T-cell (primary cell): ENCODE measurements at regions not wholly inside any gene's neighbourhood (a gene's known extent, or its start where the extent isn't known, plus 50 kb on each side); places are given as distances from the start of the nearest gene placed in this dataset.

ENCODE experiments used
- ATAC-seq, 4 experiments: fragments of 200-7000 bp in 3 of 4; fragments of 150-1000 bp in 1 of 4; cut with Tn5 transposase; replicated peaks in 1 of 4; 1 replicate in 3 of 4; 2 replicates in 1 of 4; pipeline ENCODE4 v1.10.0; 2021; ENCODE audit warnings: moderate library complexity in 3 of 4, mild to moderate bottlenecking in 2 of 4, moderate number of reproducible peaks in 1 of 4
- CTCF ChIA-PET, 2 donors: fragments of 300-600 bp; sonication (Branson Sonifier 250); formaldehyde crosslinking; loops; one replicate each; lab custom pipeline; 2022; ENCODE audit warnings: antibody characterized with exemption in 2 of 2; lab: Charles Lee
- POLR2A ChIA-PET, 2 donors: fragments of 300-600 bp; sonication (Branson Sonifier 250); formaldehyde crosslinking; loops; one replicate each; lab custom pipeline; 2022; ENCODE audit warnings: antibody characterized with exemption in 2 of 2; lab: Charles Lee
- DNase-seq, 35 experiments: peaks; one replicate each; pipeline versions ENCODE4 v3.0.0 to v3.0.0-alpha.2; 2013 to 2023
- H3K27ac ChIP-seq: one replicate; pipeline ENCODE4 v1.5.1; 2013; ENCODE audit warnings: low read length
- H3K27me3 ChIP-seq, 2 experiments: replicated peaks in 1 of 2; 1 replicate in 1 of 2; 2 replicates in 1 of 2; pipeline versions ENCODE4 v1.6.1 to v1.7.0; 2013; ENCODE audit warnings: low read length in 1 of 2, mixed read lengths in 1 of 2; ENCODE audit not compliant: control insufficient read depth in 2 of 2, insufficient read depth in 2 of 2; ENCODE audit errors: extremely low read depth in 1 of 2
- H3K36me3 ChIP-seq, 2 donors: 1 replicate in 1 of 2; 2 replicates in 1 of 2; pipeline versions ENCODE4 v1.6.1 to v1.7.0; 2013; ENCODE audit warnings: low read length in 1 of 2; ENCODE audit not compliant: control insufficient read depth in 2 of 2, insufficient read depth in 1 of 2; ENCODE audit errors: extremely low read depth in 1 of 2
- H3K4me1 ChIP-seq, 2 experiments: 1 replicate in 1 of 2; 2 replicates in 1 of 2; pipeline versions ENCODE4 v1.6.1 to v1.7.0; 2013; ENCODE audit warnings: low read length in 2 of 2, mixed read lengths in 1 of 2; ENCODE audit not compliant: insufficient read depth in 2 of 2, control insufficient read depth in 1 of 2; ENCODE audit errors: extremely low read depth in 1 of 2
- H3K4me3 ChIP-seq, 2 donors: 1 replicate in 1 of 2; 2 replicates in 1 of 2; pipeline versions ENCODE4 v1.5.1 to v1.7.0; 2013; ENCODE audit warnings: mild to moderate bottlenecking in 2 of 2, low read length in 1 of 2, moderate library complexity in 1 of 2; ENCODE audit not compliant: control insufficient read depth in 1 of 2; ENCODE audit errors: extremely low read depth in 1 of 2
- H3K9me3 ChIP-seq: 2 replicates; pipeline ENCODE4 v1.7.0; 2013
- H3K27ac Mint-ChIP-seq, 2 donors: one replicate each; pipeline ENCODE4 v1.8.0; 2020 to 2021; ENCODE audit warnings: mild to moderate bottlenecking in 2 of 2, mixed read lengths in 2 of 2
- H3K27me3 Mint-ChIP-seq, 2 donors: one replicate each; pipeline ENCODE4 v1.8.0; 2021 to 2022; ENCODE audit warnings: mixed read lengths in 2 of 2
- H3K36me3 Mint-ChIP-seq: one replicate; pipeline ENCODE4 v1.8.0; 2021; ENCODE audit warnings: mixed read lengths
- H3K4me1 Mint-ChIP-seq, 3 donors: one replicate each; pipeline ENCODE4 v1.8.0; 2020 to 2022; ENCODE audit warnings: mixed read lengths in 3 of 3, mild to moderate bottlenecking in 1 of 3
- H3K4me3 Mint-ChIP-seq, 3 donors: one replicate each; pipeline ENCODE4 v1.8.0; 2020 to 2022; ENCODE audit warnings: mild to moderate bottlenecking in 3 of 3, mixed read lengths in 3 of 3, moderate library complexity in 3 of 3
- H3K9me3 Mint-ChIP-seq, 3 donors: one replicate each; pipeline ENCODE4 v1.8.0; 2020 to 2022; ENCODE audit warnings: mixed read lengths in 3 of 3
- WGBS: methylation state at CpG from one replicate; pipeline ENCODE4 v1.1.5; 2013; ENCODE audit warnings: missing lambda C conversion rate; ENCODE audit not compliant: insufficient coverage; 5-methylcytosine and 5-hydroxymethylcytosine counted together

DNA sequence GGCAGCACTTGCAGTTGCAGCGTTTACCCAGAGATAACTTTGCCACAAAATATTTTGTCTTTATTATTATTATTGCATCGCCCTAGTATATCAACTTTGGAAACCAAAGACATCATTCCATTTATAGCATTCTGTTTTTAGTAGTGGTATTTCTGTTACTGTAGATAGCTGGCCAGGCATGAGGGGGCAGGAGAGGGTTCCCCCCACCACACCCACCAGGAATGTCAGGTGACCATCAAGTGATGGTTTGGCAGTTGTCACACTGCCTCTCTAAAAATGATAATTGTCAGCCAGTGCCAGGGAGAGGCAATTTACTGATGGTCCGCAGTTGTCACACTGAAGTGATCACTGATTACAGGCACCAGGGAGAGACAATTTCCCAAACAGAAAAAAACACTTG, 135.6 kb downstream of the TSEN15 start:
- H3K9me3 ChIP-seq, result no peaks in the 10 kb centered on the region
- Mint-ChIP-seq H3K4me1 (no peaks in the 10 kb centered on the region), H3K36me3 (no peaks in the 10 kb centered on the region), H3K27me3 (peaks cover 4 to 23% of the 10 kb centered on the region in 2 donors), H3K4me3 (no peak overlapping the region), H3K27ac (no peak overlapping the region), H3K9me3 (peaks cover 0 to 4% (median 0%) of the 10 kb centered on the region in 3 donors)
- ChIA-PET CTCF (no interaction called here), POLR2A (interaction anchor here in 1 of 2 donors (0.5 kb wide), 1 partner anchor 1930 kb away, joined by 4 read pairs; no protein-coding TSS in a partner anchor)
- peaks cover 0 to 4% of the 10 kb centered on the region in 2 experiments for H3K27me3 ChIP-seq
- no CpG with 5 or more reads among the region's 3 CpGs for WGBS
- H3K4me1 ChIP-seq, result no peaks in the 10 kb centered on the region
- no peak overlapping the region for H3K4me3 ChIP-seq
- H3K27ac ChIP-seq, result no peak overlapping the region
- no peak for DNase-seq
- H3K36me3 ChIP-seq, result no peaks in the 10 kb centered on the region
- no peak for ATAC-seq

DNA sequence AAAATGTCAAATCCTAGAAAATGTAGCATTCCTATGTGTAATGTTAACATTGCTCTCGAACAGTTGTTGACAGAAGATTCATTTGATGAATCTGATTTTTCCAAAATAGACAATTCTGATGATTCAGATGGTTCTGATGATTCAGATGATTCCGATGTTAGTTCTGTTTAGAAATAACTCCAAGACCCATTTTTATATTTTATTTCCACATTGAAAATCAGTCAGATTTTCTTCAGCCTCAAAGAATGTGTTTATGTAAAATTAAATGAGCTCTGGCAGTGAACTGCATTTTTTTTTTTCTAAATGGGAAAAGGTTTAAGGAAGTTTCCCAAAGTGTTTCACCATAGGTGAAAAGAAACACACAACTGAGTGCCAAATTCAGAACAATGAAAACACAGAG, 136.5 kb downstream of the TSEN15 start:
- no peaks in the 10 kb centered on the region for H3K36me3 Mint-ChIP-seq
- POLR2A ChIA-PET, result no interaction called here
- H3K27me3 Mint-ChIP-seq, result peaks cover 6 to 24% of the 10 kb centered on the region in 2 donors
- DNase-seq, result no peak
- no peak overlapping the region for H3K4me3 ChIP-seq
- no peaks in the 10 kb centered on the region for H3K9me3 ChIP-seq
- no peak overlapping the region for H3K27ac ChIP-seq
- no peak overlapping the region for H3K27ac Mint-ChIP-seq
- peaks cover 0 to 4% (median 0%) of the 10 kb centered on the region in 3 donors for H3K9me3 Mint-ChIP-seq
- H3K27me3 ChIP-seq, result peaks cover 0 to 5% of the 10 kb centered on the region in 2 experiments
- no peaks in the 10 kb centered on the region for H3K36me3 ChIP-seq
- CTCF ChIA-PET, result interaction anchor here in 1 of 2 donors (0.7 kb wide), 1 partner anchor 874 kb away, joined by 3 read pairs; no protein-coding TSS in a partner anchor
- no peak for ATAC-seq
- H3K4me1 ChIP-seq, result no peaks in the 10 kb centered on the region
- H3K4me3 Mint-ChIP-seq, result no peak overlapping the region
- no CpG with 5 or more reads among the region's 2 CpGs for WGBS
- no peaks in the 10 kb centered on the region for H3K4me1 Mint-ChIP-seq

DNA sequence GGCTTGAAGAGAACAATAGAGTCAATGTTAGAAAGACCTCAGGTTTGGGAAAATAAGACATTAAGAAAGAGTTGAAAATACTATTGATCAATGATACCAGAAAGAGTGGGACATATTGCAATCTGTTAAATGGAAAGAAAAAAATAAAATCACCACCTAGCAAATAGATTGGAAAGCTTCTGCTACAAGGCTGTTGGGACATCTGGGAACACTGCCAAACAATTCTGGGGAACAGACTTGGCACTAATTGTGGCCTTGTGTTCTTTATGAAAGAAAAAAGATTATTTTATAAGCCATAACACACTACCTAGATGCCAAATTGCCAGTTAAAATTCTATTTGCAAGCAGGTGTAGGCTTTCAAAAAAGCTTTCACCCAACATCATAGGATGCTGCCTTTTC, 137.8 kb downstream of the TSEN15 start:
- Histone ChIP-seq H3K27ac (no peak overlapping the region), H3K27me3 (peaks cover 0 to 11% of the 10 kb centered on the region in 2 experiments), H3K9me3 (no peaks in the 10 kb centered on the region), H3K4me1 (no peaks in the 10 kb centered on the region), H3K4me3 (no peak overlapping the region), H3K36me3 (no peaks in the 10 kb centered on the region)
- Mint-ChIP-seq H3K27ac (no peak overlapping the region), H3K4me1 (no peaks in the 10 kb centered on the region), H3K27me3 (peaks cover 10 to 33% of the 10 kb centered on the region in 2 donors), H3K36me3 (no peaks in the 10 kb centered on the region), H3K9me3 (peaks cover 0 to 4% (median 0%) of the 10 kb centered on the region in 3 donors), H3K4me3 (no peak overlapping the region)
- no peak for ATAC-seq
- no peak for DNase-seq
- ChIA-PET POLR2A (interaction anchor here in 1 of 2 donors (0.6 kb wide), 1 partner anchor 527 kb away, joined by 4 read pairs; no protein-coding TSS in a partner anchor), CTCF (no interaction called here)

DNA sequence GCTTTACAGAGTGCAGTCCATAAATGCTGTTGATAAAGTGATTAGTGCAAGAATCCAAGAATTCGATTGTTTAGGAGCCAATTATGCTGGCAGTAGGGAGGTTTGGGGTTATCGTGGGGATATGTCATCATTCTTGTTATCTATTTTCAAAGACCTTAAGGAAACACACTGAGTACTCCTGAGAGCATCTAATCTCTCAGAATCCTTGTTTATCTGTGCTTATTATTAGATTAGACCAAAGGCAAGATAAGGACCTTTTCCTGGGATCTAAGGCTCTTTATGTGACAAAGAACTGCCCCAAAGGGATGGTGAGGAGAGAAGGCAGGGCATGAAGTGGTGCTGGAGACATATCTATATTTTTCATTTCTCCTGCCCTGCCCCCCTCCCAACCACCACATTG, 139.1 kb downstream of the TSEN15 start:
- ChIA-PET CTCF (no interaction called here), POLR2A (no interaction called here)
- no peak for ATAC-seq
- no peaks in the 10 kb centered on the region for H3K9me3 ChIP-seq
- H3K27ac ChIP-seq, result no peak overlapping the region
- no peak overlapping the region for H3K4me3 ChIP-seq
- Mint-ChIP-seq H3K4me3 (no peak overlapping the region), H3K36me3 (no peaks in the 10 kb centered on the region), H3K27me3 (peaks cover 12 to 29% of the 10 kb centered on the region in 2 donors), H3K9me3 (no peaks in the 10 kb centered on the region), H3K27ac (no peak overlapping the region), H3K4me1 (no peaks in the 10 kb centered on the region)
- H3K36me3 ChIP-seq, result no peaks in the 10 kb centered on the region
- no peaks in the 10 kb centered on the region for H3K4me1 ChIP-seq
- H3K27me3 ChIP-seq, result peaks cover 0 to 11% of the 10 kb centered on the region in 2 experiments
- no CpG with 5 or more reads among the region's 2 CpGs for WGBS
- DNase-seq, result no peak

DNA sequence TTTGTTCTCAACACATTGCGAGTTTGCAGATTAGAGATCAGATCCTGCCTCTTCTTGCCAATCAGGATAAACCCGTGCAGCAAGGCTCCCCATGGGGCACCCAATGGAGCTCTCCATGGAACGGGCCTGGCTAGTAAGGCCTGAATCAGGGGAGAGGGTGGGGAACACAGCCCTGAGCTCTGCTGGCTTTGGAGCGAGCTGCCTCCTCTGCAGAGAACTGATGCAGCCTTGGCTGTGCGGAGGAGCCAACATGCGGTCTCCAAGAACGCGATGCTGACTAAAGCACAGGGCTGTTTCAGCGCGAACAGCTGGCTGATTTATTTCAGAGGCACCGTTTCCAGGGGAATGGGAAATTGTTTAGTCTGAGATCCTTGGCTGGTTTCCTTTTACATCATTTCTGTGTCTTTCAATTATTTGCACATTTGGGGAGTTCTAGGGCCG, 139.7 kb downstream of the TSEN15 start:
- 80% methylated on average over 10 of the region's 12 CpGs for WGBS
- CTCF ChIA-PET, result no interaction called here
- H3K27me3 ChIP-seq, result peaks cover 0 to 11% of the 10 kb centered on the region in 2 experiments
- Mint-ChIP-seq H3K4me3 (no peak overlapping the region), H3K36me3 (no peaks in the 10 kb centered on the region), H3K27ac (no peak overlapping the region), H3K27me3 (peaks cover 12 to 27% of the 10 kb centered on the region in 2 donors), H3K4me1 (no peaks in the 10 kb centered on the region), H3K9me3 (no peaks in the 10 kb centered on the region)
- H3K27ac ChIP-seq, result no peak overlapping the region
- no peak for ATAC-seq
- H3K4me3 ChIP-seq, result no peak overlapping the region
- no peak for DNase-seq
- POLR2A ChIA-PET, result no interaction called here
- no peaks in the 10 kb centered on the region for H3K9me3 ChIP-seq
- H3K36me3 ChIP-seq, result no peaks in the 10 kb centered on the region
- H3K4me1 ChIP-seq, result no peaks in the 10 kb centered on the region

DNA sequence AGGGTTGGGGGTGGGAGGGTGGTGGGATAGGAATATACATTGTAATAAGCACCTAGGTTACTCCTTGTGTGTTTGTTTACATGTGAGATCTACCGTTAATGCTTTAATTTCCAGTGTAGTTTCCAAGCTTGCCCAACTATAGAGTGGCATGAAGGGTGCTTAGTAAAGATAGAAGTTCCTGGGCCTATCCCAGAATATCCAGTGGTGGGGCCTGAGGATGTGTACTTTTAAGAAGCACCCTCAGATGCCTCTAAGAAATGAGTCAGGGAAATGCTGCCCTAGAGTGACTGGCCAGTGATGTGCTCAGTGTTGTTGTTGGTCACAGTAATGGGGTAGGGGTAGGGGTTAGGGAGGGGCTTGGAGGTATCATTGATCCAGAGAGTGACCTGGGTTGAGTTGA, 141.3 kb downstream of the TSEN15 start:
- H3K36me3 Mint-ChIP-seq, result no peaks in the 10 kb centered on the region
- CTCF ChIA-PET, result no interaction called here

DNA sequence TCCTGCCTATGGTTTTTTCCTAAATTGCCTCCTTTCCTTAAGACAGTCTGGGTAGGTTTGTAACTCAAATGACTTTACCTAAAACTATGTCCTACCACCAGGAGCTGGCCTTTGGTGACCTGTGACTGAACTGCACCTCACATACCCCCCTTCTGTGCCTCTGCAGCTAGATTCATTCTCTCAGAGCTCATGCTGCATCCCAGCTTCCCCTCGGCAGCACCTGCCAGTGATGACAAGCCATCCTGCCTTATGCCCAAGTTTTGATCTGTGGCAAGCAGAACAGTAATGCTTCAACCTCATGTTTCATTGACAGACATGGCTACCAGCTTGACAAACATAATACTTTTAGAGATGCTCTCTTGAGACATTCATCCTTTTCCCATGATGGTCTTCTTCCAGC, 141.9 kb downstream of the TSEN15 start:
- 100% methylated on average over 1 of the region's 1 CpG for WGBS
- ChIA-PET CTCF (no interaction called here), POLR2A (no interaction called here)
- Mint-ChIP-seq H3K27me3 (peaks cover 14 to 25% of the 10 kb centered on the region in 2 donors), H3K4me1 (no peaks in the 10 kb centered on the region), H3K36me3 (no peaks in the 10 kb centered on the region), H3K27ac (no peak overlapping the region), H3K9me3 (no peaks in the 10 kb centered on the region), H3K4me3 (no peak overlapping the region)
- no peaks in the 10 kb centered on the region for H3K4me1 ChIP-seq
- no peaks in the 10 kb centered on the region for H3K36me3 ChIP-seq
- H3K27ac ChIP-seq, result no peak overlapping the region
- DNase-seq (no peak), ATAC-seq (no peak)
- H3K9me3 ChIP-seq, result no peaks in the 10 kb centered on the region
- H3K27me3 ChIP-seq, result peaks cover 0 to 11% of the 10 kb centered on the region in 2 experiments
- no peak overlapping the region for H3K4me3 ChIP-seq

More for the DNA sequence above, 141.3 kb downstream of the TSEN15 start:
- peaks cover 0 to 11% of the 10 kb centered on the region in 2 experiments for H3K27me3 ChIP-seq
- ATAC-seq (no peak), DNase-seq (no peak)
- Mint-ChIP-seq H3K27me3 (peaks cover 14 to 25% of the 10 kb centered on the region in 2 donors), H3K27ac (no peak overlapping the region), H3K4me1 (no peaks in the 10 kb centered on the region), H3K9me3 (no peaks in the 10 kb centered on the region), H3K4me3 (no peak overlapping the region)
- H3K36me3 ChIP-seq, result no peaks in the 10 kb centered on the region
- H3K4me1 ChIP-seq, result no peaks in the 10 kb centered on the region
- no peaks in the 10 kb centered on the region for H3K9me3 ChIP-seq
- POLR2A ChIA-PET, result no interaction called here
- WGBS, result no CpG with 5 or more reads among the region's 1 CpG
- H3K27ac ChIP-seq, result no peak overlapping the region
- no peak overlapping the region for H3K4me3 ChIP-seq
